HG03196 (cell line): ENCODE measurements at regions not wholly inside any gene's neighbourhood (a gene's known extent, or its start where the extent isn't known, plus 50 kb on each side); places are given as distances from the start of the nearest gene placed in this dataset.
"Not testable (repeated sequence)": the region's sequence is repeated elsewhere in the genome, so short reads cannot be mapped to it uniquely, and the experiment has no call there.

Source experiments
- ATAC-seq: cut with Tn5 transposase; IDR thresholded peaks from one replicate; pipeline ENCODE4 v1.9.1; 2021; ENCODE audit not compliant: unreplicated experiment

GRCh38 chr5:136492587-136492986, 127.2 kb upstream of the TRPC7 start:
- no peak for ATAC-seq

GRCh38 chr5:136491806-136492205, 126.5 kb upstream of the TRPC7 start:
- no peak for ATAC-seq

GRCh38 chr5:136484808-136485325, 119.5 kb upstream of the TRPC7 start:
- no peak for ATAC-seq

GRCh38 chr5:136482206-136482605, 116.9 kb upstream of the TRPC7 start:
- no peak for ATAC-seq

GRCh38 chr5:136474466-136474865, 109.1 kb upstream of the TRPC7 start:
- no peak for ATAC-seq

- no peak for ATAC-seq
Measured at GRCh38 chr5:136467632-136468031, 102.3 kb upstream of the TRPC7 start.

- no peak for ATAC-seq
Measured at GRCh38 chr5:136466041-136466415, 100.7 kb upstream of the TRPC7 start.

GRCh38 chr5:136458481-136458880, 93.1 kb upstream of the TRPC7 start:
- ATAC-seq = no peak

- ATAC-seq = no peak
Measured at GRCh38 chr5:136457390-136458013, 92.2 kb upstream of the TRPC7 start.

GRCh38 chr5:136455409-136455808, 90.1 kb upstream of the TRPC7 start:
- no peak for ATAC-seq

- ATAC-seq = no peak
Measured at GRCh38 chr5:136453986-136454758, 88.8 kb upstream of the TRPC7 start.

- ATAC-seq = no peak
Measured at GRCh38 chr5:136453199-136453598, 87.9 kb upstream of the TRPC7 start.

- ATAC-seq = not testable (repeated sequence)
Measured at GRCh38 chr5:136447576-136447975, 82.2 kb upstream of the TRPC7 start.

GRCh38 chr5:136446565-136446964, 81.2 kb upstream of the TRPC7 start:
- no peak for ATAC-seq

GRCh38 chr5:136444099-136444498, 78.8 kb upstream of the TRPC7 start:
- not testable (repeated sequence) for ATAC-seq

GRCh38 chr5:136439367-136439766, 74.0 kb upstream of the TRPC7 start:
- no peak for ATAC-seq

GRCh38 chr5:136435946-136436543, 70.7 kb upstream of the TRPC7 start:
- no peak for ATAC-seq

GRCh38 chr5:136434795-136435194, 69.5 kb upstream of the TRPC7 start:
- ATAC-seq = no peak

GRCh38 chr5:136432705-136433104, 67.4 kb upstream of the TRPC7 start:
- no peak for ATAC-seq

- no peak for ATAC-seq
Measured at GRCh38 chr5:136430081-136430480, 64.7 kb upstream of the TRPC7 start.

GRCh38 chr5:136427426-136427825, 62.1 kb upstream of the TRPC7 start:
- ATAC-seq = no peak

- no peak for ATAC-seq
Measured at GRCh38 chr5:136425921-136426320, 60.6 kb upstream of the TRPC7 start.
